HG02763 (cell line): ENCODE measurements at regions not wholly inside any gene's neighbourhood (a gene's known extent, or its start where the extent isn't known, plus 50 kb on each side); places are given as distances from the start of the nearest gene placed in this dataset.
"Not testable (repeated sequence)": the region's sequence is repeated elsewhere in the genome, so short reads cannot be mapped to it uniquely, and the experiment has no call there.

Source experiments
- ATAC-seq: cut with Tn5 transposase; IDR thresholded peaks from one replicate; pipeline ENCODE4 v1.9.1; 2021; ENCODE audit warnings: mild to moderate bottlenecking, moderate library complexity; ENCODE audit not compliant: unreplicated experiment

DNA sequence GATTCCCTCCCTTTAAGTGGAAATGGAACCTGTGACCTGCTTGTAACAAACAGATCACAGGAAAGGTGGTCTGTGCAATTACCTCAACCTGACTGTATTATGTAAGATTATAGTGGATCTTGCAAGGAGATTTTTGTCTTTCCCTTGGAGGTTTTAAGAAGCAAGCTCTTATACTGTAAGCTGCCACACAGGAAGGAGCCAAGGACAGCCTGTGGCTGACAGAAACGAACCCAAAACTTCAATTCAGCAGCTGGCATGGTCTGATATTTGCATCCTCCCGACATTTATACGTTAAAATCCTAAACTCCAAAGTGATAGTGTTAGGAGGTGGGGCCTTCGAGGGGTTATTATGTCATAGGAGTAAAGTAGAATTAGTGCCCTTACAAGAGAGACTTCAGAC, 711.8 kb upstream of the CTNND2 start:
- no peak for ATAC-seq

DNA sequence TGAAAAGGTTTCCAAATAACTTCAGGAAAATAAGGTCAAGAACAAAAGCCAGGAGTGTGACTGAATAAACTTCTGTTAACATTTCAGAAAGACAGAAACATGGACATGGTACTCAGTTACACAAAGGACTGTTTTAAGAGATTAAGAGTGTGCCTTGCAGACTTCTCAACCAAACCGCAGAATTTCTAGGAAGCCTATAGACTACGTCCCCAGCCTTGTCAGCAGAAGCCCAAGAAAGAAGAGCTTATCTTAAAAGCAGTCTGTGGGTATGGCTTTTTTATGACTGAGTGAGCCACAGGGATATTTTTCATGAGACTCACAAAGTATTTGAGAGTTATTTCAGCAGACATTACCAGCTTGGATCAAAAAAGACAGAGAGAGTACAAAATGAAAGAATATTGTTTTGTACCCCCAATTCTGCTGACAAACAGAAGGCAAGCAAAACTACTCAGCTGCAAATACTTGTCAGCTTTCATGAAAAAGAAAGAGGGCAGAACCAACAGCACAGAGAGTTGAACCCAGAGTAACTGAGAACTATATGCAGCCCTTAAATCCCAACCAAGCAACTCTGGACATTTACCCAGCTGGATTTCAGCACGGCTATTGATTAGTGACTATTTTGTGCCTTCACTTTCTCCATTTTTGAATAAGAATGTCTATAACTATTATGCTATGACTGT, 711.0 kb upstream of the CTNND2 start:
- ATAC-seq: no peak

DNA sequence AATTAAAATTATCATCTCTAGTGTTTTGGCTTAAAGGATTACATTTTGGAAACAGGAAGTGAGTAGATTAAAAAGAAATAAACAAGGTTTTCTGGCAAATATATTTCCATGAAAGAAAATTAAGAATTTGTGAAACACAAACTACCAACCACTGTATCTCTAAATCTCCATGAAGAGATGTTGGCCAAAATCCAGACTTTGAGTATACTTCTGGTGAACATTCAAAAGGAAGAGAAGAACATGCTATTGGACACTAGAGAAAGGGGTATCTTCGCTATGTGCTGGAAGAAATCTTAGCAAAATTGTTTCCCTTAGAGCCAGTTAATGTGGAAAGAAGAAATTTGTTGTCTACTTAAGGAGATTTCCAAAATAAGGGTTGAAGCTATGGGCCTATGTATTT, 710.4 kb upstream of the CTNND2 start:
- ATAC-seq: no peak

DNA sequence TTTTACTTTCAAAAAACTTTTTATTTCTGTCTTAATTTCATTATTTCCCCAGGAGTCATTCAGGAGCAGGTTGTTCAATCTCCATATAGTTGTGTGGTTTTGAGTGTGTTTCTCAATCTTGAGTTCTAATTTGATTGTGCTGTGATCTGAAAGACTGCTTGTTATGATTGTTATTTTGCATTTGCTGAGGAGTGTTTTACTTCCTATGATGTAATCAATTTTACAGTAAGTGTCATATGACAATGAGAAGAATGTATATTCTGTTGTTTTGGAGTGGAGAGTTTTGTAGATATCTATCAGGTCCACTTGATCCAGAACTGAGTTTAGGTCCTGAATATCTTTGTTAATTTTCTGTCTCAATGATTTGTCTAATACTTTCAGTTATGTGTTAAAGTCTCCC, 706.9 kb upstream of the CTNND2 start:
- no peak for ATAC-seq

DNA sequence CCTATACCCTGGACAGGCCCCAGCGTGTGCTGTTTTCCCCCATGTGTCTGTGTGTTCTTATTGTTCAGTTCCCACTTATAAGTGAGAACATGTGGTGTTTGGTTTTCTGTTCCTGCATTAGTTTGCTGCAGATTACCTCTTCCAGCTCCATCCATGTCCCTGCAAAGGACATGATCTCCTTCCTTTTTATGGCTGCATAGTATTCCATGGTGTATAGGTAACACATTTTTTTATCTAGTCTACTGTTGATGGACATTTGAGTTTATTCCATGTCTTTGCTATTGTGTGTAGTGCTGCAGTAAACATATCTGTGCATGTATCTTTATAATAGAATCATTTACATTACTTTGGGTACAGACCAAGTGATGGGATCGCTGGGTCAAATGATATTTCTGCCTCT, 703.6 kb upstream of the CTNND2 start:
- ATAC-seq: not testable (repeated sequence)

DNA sequence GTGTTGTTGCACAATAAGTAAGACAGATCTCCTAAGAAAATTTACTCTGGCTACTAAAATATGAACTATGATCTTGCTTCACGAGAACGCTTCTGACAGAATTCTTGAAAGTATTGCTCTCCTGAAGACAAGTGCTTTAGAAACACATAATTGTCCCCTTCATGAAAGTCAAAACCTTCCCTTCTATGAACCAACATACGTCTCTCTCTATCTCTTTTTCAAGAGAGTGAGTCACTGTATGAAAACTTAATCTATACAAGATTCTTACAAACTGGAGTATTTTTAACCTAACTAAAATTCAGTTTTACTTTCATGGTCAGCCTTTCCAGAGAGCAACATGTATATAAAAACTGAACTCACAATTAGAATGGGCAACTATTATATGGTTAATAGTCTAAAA, 688.0 kb upstream of the CTNND2 start:
- no peak for ATAC-seq

DNA sequence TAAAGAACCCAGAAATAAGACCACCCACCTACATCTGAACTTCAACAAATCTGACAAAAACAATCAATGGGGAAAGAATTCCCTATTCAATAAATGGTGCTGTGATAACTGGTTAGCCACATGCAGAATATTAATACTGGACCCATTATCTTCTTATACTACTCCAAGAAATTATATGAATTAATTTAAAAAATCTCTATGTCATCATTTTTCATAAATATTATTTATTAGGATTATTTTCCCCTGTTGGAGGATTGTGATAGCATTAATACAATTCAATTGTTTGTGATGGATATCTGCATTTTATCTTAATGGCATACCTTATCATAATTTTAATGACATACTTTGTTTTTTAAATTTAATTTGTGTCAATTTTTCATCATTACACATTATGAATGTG, 682.2 kb upstream of the CTNND2 start:
- ATAC-seq: no peak

DNA sequence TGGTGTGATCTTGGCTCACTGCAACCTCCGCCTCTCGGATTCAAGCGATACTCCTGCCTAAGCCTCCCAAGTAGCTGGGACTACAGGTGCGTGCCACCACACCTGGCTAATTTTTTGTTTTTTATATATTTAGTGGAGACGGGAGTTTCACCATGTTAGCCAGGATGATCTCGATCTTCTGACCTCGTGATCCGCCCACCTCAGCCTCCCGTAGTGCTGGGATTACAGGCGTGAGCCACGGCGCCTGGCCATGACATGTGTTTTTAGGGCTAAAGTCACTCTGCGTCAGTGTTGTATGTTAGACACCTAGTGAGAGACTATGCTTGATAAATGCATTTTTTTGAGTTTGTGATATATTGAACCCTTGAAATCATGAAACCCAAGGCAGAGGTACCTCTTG, 674.6 kb upstream of the CTNND2 start:
- ATAC-seq: not testable (repeated sequence)

DNA sequence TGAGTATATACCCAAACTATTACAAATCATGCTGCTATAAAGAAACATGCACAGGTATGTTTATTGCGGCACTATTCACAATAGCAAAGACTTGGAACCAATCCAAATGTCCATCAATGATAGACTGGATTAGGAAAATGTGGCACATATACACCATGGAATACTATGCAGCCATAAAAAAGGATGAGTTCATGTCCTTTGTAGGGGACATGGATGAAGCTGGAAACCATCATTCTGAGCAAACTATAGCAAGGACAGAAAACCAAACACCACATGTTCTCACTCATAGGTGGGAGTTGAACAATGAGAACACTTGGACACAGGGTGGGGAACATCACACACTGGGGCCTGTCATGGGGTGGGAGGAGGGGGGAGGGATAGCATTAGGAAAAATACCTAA, 672.7 kb upstream of the CTNND2 start:
- ATAC-seq: not testable (repeated sequence)

DNA sequence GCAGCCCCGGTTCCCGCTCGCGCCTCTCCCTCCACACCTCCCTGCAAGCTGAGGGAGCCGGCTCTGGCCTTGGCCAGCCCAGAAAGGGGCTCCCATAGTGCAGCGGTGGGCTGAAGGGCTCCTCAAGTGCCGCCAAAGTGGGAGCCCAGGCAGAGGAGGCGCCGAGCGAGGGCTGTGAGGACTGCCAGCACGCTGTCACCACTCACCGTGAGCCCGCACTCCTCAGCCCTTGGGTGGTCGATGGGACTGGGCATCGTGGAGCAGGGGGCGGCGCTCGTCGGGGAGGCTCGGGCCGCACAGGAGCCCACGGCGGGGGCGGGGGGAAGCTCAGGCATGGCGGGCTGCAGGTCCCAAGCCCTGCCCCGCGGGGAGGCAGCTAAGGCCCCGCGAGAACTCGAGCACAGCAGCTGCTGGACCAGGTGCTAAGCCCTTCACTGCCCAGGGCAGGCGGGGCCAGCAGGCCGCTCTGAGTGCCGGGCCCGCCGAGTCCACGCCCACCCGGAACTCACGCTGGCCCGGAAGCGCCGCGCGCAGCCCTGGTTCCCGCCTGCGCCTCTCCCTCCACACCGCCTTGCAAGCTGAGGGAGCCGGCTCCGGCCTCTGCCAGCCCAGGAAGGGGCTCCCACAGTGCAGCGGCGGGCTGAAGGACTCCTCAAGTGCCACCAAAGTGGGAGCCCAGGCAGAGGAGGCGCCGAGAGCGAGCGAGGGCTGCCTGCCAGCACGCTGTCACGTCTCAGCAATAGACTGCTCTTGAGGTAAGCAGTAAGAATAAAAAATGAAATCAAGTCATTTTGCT, 670.2 kb upstream of the CTNND2 start:
- ATAC-seq: not testable (repeated sequence)

DNA sequence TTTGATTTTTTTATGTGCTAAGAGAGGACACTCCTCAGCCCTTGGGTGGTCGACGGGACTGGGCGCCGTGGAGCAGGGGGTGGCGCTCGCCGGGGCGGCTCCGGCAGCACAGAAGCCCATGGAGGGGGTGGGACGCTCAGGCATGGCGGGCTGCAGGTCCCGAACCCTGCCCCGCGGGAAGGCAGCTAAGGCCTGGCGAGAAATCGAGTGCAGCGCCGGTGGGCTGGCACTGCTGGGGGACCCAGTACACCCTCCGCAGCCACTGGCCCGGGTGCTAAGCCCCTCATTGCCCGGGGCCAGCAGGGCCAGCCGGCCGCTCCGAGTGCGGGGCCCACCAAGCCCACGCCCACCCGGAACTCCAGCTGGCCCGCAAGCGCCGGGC, 669.7 kb upstream of the CTNND2 start:
- not testable (repeated sequence) for ATAC-seq

DNA sequence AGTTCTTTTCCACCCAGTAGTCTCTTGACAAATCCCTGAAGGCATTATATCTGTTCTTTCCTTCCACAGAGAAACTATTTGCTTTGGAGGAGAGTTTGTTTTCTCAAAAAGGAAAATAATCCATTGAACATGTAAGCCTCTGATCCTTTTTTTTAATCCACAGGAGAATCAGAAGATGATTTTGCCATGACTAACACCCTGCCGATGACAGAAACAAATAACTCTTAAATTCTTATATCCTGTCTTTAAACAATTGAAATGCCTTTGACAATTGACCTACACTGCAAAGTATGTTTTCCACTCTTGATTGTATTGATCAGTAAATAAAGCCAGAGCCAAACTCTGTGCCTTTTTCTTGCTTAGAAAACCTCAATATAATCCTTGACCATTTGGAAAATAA, 666.4 kb upstream of the CTNND2 start:
- no peak for ATAC-seq

DNA sequence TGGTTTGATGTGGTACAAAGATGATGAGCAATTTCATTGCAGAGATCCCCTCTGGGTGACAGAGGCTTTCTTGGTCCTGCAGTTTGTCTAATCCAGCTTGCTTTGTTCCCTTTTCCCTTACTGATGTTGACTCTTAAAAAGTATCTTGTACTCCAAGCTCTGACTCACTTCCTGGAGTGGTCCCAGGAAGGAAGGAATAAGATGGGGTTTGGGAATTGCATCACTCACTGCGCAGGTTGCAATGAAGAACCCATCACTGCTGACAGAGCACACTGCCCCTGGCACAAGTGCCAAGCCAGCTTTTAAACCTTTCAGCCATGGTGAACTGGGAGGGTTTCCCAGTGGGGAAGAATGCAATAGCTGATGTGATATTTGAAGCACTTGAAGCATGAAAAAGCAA, 662.2 kb upstream of the CTNND2 start:
- ATAC-seq: no peak

DNA sequence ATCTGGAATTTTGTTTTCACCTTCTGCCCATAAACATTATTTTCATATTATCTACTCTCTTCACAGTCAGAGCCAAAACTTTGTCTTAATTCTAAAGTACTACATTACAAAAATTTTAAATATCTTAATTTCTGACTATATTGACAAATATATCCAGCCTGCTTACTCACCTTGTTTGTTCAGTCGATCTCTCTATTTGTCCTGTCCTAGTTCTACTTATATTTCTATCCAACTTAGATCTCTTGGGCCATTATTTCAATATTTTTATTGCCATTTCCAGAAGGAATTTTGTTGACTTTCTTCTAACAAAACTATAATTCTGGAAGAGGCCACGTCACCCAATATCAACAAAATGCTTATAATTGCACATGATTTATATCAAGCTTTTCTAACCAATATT, 652.8 kb upstream of the CTNND2 start:
- ATAC-seq: no peak

DNA sequence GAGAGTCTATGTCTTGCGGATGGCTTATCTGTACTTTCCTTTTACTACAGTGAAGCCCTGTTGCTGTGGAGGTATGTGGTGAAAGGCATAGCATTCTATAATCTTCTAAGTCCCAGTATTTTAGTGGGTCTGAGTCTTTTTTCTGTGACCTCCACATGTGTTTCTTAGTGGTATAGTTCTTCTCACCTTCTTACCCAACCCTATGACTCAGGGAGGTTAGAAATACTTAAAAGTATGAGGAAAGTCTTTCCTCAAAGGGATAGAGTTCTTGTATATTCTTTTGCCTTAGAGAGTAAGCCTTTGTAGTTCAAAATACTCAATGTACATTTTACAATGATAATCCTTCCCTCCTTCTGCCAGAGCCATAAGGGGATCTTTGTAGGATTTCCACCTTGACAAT, 621.9 kb upstream of the CTNND2 start:
- ATAC-seq: no peak

DNA sequence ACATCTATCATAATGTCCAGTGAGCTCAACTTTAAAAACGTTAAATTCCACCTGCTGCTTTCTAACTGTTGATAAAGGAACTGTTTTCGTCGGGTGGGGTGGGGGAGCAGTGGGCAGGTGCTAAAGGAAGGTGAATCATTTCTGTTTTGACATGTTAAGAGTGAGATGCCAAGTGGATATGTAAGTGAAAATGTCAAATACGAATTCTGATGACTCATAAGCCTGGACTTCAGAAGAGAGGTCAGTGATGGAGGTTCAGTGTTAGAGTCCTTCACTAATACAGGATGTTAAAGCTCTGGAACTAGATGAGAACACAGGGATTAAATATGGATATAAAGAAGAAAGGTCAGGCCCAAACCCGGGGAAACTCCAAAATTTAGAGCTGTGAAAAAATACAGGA, 617.9 kb upstream of the CTNND2 start:
- no peak for ATAC-seq

DNA sequence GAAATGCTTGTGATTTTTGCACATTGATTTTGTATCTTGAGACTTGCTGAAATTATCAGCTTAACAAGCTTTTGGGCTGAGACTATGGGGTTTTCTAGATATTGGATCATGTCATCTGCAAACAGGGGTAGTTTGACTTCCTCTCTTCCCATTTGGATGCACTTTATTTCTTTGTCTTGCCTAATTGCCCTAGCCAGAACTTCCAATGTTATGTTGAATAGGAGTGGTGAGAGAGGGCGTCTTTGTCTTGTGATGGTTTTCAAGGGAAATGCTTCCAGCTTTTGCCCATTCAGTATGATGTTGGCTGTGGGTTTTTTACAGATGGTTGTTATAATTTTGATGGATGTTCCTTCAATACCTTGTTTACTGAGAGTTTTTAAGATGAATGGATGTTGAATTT, 600.7 kb upstream of the CTNND2 start:
- not testable (repeated sequence) for ATAC-seq

DNA sequence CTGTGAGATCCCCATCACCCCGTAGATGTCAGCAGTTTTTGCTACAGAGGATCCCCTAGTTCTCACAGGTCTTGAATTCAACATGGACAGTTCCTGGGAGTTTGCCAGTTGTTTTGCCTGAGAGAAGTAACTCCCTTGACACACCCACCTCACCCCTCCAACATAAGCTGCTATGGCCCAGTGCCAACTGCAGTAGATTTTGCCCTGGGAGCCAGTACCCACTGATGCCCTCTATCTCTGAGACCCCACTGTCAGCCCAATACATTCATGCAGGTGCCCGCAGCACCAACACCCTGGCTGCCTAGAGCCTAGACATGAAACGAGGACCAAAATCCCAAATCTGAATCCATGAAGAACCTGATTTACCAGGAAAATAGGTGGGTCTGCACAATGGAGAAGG, 583.9 kb upstream of the CTNND2 start:
- ATAC-seq: no peak

DNA sequence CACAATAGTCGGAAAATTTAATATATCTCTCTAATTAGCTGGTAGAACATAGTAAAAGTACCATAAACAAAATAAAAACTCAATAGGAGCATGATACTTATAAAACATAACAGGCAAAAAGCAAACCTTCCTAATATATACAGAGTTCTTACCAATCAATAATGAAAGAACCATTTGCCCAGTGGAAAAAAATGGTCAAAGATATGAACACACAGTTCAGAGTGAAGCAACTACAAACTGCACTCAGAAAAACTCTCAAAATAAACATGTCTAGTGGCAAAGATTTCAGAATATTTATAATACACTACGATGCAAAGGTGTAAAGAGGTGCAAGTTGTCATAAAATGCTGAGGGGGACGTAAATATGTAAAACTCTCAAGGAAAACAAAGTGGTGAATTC, 576.2 kb upstream of the CTNND2 start:
- ATAC-seq: no peak

DNA sequence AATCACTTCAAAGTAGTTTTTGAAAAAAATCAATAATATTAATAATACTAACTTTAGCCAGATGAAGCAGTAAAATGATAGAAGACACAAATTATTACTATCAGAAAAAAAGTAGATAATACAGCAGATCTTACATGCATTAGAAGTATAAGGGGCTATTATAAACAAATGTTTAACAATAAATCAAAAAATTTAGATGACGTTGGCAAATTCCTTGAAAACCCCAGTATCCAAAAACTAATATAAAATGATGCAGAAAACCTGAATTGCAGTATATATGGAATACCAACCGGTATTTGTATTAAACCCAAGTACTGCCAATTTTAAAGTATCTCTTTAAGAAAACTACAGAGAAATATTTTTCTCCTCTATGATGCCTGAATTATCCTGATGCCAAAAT, 573.3 kb upstream of the CTNND2 start:
- no peak for ATAC-seq

DNA sequence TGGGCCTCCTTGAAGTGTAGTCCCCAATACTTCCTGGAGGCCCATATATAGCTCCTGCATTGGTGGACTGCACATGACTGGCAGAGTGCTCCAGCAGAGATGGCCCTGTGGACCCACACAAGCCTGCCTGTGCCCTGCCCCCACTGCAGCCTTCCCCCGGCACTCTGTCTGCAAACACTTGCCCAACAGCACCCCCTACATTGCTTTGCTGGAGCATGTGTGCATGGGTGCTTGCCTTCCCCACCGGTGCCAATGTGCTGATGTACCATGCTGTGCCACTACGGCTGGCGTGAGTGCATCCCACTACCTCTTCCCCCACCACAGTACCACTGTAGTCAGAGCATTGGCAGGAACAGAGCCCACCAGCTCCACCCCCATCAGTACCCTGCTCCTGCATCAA, 563.6 kb upstream of the CTNND2 start:
- ATAC-seq: no peak

DNA sequence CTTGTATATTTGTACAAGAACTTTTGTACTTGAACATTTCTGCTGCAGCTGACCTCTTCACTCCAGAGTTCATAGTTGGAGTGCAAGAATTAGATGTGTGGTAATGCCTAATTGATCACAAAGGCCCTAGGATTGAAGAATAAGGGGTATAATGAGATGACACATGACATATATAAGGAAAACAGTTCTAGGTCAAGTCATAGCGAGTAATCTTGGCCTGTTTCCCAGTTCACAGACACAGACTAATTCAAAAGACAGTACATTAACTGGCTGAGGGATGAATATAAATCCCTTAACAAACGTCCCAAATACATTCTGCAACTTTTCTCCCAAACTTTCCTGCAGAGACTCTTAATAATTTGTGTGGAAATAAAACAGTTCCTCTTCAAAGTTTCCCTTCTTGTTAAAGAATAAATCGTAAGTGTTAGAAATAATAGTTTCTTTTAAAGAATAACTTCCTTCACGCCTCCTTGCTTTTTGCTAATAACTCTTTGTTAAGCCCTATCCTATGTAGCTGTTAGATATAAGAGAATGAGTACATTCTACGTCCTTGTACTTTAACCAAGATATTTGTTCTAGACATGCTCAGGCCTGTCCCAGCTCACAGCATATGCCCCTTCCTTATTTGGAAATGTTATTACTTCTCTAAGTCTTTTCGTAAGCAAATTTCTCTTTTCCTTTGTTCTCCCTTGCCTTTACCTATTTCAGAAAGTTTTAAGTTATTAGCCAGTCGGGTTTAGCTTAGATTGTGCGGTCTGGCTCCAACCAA, 556.4 kb upstream of the CTNND2 start:
- ATAC-seq: no peak
